ENCODE measurements at regions not wholly inside any gene's neighbourhood (a gene's known extent, or its start where the extent isn't known, plus 50 kb on each side); places are given as distances from the start of the nearest gene placed in this dataset.

DNA sequence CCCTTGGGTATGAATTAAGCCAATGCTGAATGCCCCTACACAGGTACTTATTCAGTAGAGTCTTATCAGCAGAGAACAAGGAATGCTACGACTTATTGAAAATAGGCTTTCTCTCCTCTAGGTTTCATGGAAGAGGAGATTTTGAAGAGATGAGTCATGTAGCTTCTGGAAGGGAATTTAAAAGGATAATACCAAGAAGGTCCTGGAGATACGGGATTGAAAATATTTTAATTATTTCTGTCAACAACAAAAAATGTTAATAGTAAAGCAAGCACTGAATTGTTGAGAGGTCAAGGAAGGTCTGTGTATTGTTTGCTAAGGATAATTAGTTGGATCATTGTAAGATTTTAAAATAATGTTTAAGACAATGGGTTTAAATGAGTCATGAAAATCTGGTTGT, 293.0 kb upstream of the SPHKAP start:
- H3K27me3 ChIP-seq (ENCODE audit: low read length) = no peaks in the 10 kb centered on the region
- no peak overlapping the region for H2AFZ ChIP-seq (ENCODE audit: low read depth, low read length, severe bottlenecking)
- no peak overlapping the region for H3K4me3 ChIP-seq (ENCODE audit: insufficient read depth, low read length, poor library complexity, severe bottlenecking)
- no peak overlapping the region for H3K9ac ChIP-seq (ENCODE audit: low read length)
- H3K36me3 ChIP-seq (ENCODE audit: low read length) = no peaks in the 10 kb centered on the region
- H3K9me3 ChIP-seq (ENCODE audit: insufficient read depth, low read length) = no peaks in the 10 kb centered on the region
- no peaks in the 10 kb centered on the region for H3K9me2 ChIP-seq (replicated peaks; ENCODE audit: insufficient read depth, low read length)
- no peaks in the 10 kb centered on the region for H3F3A ChIP-seq (ENCODE audit: insufficient read depth)
- H4K20me1 ChIP-seq (ENCODE audit: low read depth, low read length) = no peaks in the 10 kb centered on the region
- TF ChIP-seq, protein P1, sequence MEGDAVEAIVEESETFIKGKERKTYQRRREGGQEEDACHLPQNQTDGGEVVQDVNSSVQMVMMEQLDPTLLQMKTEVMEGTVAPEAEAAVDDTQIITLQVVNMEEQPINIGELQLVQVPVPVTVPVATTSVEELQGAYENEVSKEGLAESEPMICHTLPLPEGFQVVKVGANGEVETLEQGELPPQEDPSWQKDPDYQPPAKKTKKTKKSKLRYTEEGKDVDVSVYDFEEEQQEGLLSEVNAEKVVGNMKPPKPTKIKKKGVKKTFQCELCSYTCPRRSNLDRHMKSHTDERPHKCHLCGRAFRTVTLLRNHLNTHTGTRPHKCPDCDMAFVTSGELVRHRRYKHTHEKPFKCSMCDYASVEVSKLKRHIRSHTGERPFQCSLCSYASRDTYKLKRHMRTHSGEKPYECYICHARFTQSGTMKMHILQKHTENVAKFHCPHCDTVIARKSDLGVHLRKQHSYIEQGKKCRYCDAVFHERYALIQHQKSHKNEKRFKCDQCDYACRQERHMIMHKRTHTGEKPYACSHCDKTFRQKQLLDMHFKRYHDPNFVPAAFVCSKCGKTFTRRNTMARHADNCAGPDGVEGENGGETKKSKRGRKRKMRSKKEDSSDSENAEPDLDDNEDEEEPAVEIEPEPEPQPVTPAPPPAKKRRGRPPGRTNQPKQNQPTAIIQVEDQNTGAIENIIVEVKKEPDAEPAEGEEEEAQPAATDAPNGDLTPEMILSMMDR (IDR thresholded peaks at IDR 0.05; ENCODE audit: insufficient read depth, low read length, poor library complexity, severe bottlenecking) = no peak
- TF ChIP-seq EZH2phosphoT487 (conservative IDR thresholded peaks at IDR 0.05; ENCODE audit: low read length) = no peak
- H3K79me2 ChIP-seq (ENCODE audit: insufficient read depth, low read length) = no peaks in the 10 kb centered on the region
- H3K27ac ChIP-seq (ENCODE audit: low read depth, low read length) = no peak overlapping the region
- no peak overlapping the region for H3K4me2 ChIP-seq (ENCODE audit: low read depth, low read length, poor library complexity, severe bottlenecking)

DNA sequence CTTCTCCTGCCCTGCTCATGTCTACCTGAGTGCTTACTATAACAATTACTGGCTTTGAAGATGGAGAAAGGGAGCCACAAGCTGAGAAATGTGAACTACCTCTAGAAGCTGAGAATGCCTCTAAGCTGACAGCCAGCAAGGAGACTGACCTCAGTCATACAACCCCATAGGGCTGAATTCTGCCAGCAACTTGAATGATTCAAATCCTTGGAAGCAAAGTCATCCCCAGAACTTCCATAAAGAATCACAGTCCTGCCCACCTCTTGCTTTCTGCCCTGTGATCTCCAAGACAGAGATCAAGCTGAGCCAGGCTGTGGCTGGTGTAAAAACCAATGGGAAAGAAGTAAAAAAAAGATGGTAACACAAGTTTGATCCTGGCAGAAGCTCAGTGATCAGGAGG, 288.2 kb upstream of the SPHKAP start:
- H3K4me2 ChIP-seq (ENCODE audit: low read depth, low read length, poor library complexity, severe bottlenecking) = no peak overlapping the region
- H4K20me1 ChIP-seq (ENCODE audit: low read depth, low read length) = no peaks in the 10 kb centered on the region
- no peaks in the 10 kb centered on the region for H3K36me3 ChIP-seq (ENCODE audit: low read length)
- H3K79me2 ChIP-seq (ENCODE audit: insufficient read depth, low read length) = no peaks in the 10 kb centered on the region
- no peak overlapping the region for H3K27ac ChIP-seq (ENCODE audit: low read depth, low read length)
- no peaks in the 10 kb centered on the region for H3K9me3 ChIP-seq (ENCODE audit: insufficient read depth, low read length)
- no peak overlapping the region for H2AFZ ChIP-seq (ENCODE audit: low read depth, low read length, severe bottlenecking)
- H3K4me3 ChIP-seq (ENCODE audit: insufficient read depth, low read length, poor library complexity, severe bottlenecking) = no peak overlapping the region
- H3K9ac ChIP-seq (ENCODE audit: low read length) = no peak overlapping the region
- no peaks in the 10 kb centered on the region for H3K27me3 ChIP-seq (ENCODE audit: low read length)
- H3F3A ChIP-seq (ENCODE audit: insufficient read depth) = no peaks in the 10 kb centered on the region
- TF ChIP-seq, protein P1 (IDR thresholded peaks at IDR 0.05; ENCODE audit: insufficient read depth, low read length, poor library complexity, severe bottlenecking) = no peak
- no peak for TF ChIP-seq EZH2phosphoT487 (conservative IDR thresholded peaks at IDR 0.05; ENCODE audit: low read length)
- H3K9me2 ChIP-seq (replicated peaks; ENCODE audit: insufficient read depth, low read length) = no peaks in the 10 kb centered on the region

DNA sequence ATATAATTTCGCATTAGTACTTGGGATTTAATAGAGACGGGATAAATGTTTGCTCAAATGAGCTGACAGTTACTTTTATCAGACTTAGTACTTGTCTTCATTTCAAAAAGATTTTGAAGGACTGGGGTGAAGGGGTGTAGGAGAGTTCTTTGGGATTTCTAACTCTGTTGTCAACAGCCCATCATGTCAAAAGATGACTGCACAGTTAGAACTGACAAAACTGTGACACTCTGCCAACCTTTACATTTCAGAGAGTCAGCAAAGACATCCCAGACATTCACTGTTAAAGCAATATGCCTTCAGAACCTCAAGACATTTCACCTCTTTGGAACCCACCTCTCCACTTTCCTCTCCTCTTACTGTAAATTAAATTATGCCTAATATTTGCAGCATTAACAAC, 285.4 kb upstream of the SPHKAP start:
- Histone ChIP-seq H3K27me3 (ENCODE audit: low read length) (no peaks in the 10 kb centered on the region), H3K9ac (ENCODE audit: low read length) (no peak overlapping the region), H3K4me3 (ENCODE audit: insufficient read depth, low read length, poor library complexity, severe bottlenecking) (no peak overlapping the region), H3F3A (ENCODE audit: insufficient read depth) (no peaks in the 10 kb centered on the region), H3K9me2 (replicated peaks; ENCODE audit: insufficient read depth, low read length) (no peaks in the 10 kb centered on the region), H2AFZ (ENCODE audit: low read depth, low read length, severe bottlenecking) (no peak overlapping the region), H3K4me2 (ENCODE audit: low read depth, low read length, poor library complexity, severe bottlenecking) (no peak overlapping the region), H3K79me2 (ENCODE audit: insufficient read depth, low read length) (no peaks in the 10 kb centered on the region), H3K36me3 (ENCODE audit: low read length) (no peaks in the 10 kb centered on the region), H4K20me1 (ENCODE audit: low read depth, low read length) (no peaks in the 10 kb centered on the region), H3K9me3 (ENCODE audit: insufficient read depth, low read length) (no peaks in the 10 kb centered on the region), H3K27ac (ENCODE audit: low read depth, low read length) (no peak overlapping the region)
- TF ChIP-seq, protein P1 (IDR thresholded peaks at IDR 0.05; ENCODE audit: insufficient read depth, low read length, poor library complexity, severe bottlenecking) = no peak
- no peak for TF ChIP-seq EZH2phosphoT487 (conservative IDR thresholded peaks at IDR 0.05; ENCODE audit: low read length)
